ENCODE measurements at regions not wholly inside any gene's neighbourhood (a gene's known extent, or its start where the extent isn't known, plus 50 kb on each side); places are given as distances from the start of the nearest gene placed in this dataset.
"Not testable (repeated sequence)": the region's sequence is repeated elsewhere in the genome, so short reads cannot be mapped to it uniquely, and the experiment has no call there.

- intact Hi-C loops (cut with micrococcal nuclease): no loop called here
- POLR2A ChIA-PET: no interaction called here
- DNase-seq (ENCODE audit: low read depth, low spot score): no peak
Measured at GRCh38 chr4:95949808-95950207, 109.9 kb downstream of the PDHA2 start.

GRCh38 chr4:95952538-95952937 is 112.6 kb downstream of the PDHA2 start:
- FAIRE-seq; H3K4me3 ChIP-seq (replicated peaks in 1 of 3; ENCODE audit: insufficient read depth in 1 of 3, low read depth in 1 of 3, low read length in 3 of 3); H3K27me3 ChIP-seq (ENCODE audit: control insufficient read depth in 2 of 2, insufficient read depth in 2 of 2, low read length in 2 of 2); H3K4me1 ChIP-seq (ENCODE audit: control insufficient read depth, extremely low read depth, insufficient read depth, low read length); dilution Hi-C loops (cut with MboI; ENCODE audit: extremely low pct_ligation_motif_present, low sequenced_read_pairs); H2AFZ ChIP-seq (ENCODE audit: low read depth, low read length); H4K20me1 ChIP-seq (replicated peaks; ENCODE audit: control insufficient read depth, extremely low read depth, insufficient read depth, low read length); H3K36me3 ChIP-seq (ENCODE audit: control insufficient read depth in 2 of 2, extremely low read depth in 1 of 2, insufficient read depth in 2 of 2, low read length in 2 of 2); intact Hi-C loops (cut with micrococcal nuclease); DNase-seq (ENCODE audit: low read depth, low spot score); H3K27ac ChIP-seq (ENCODE audit: insufficient read depth, low read depth, low read length); CTCF ChIA-PET; BruUV-seq (replicated peaks); H3K9me1 ChIP-seq (replicated peaks; ENCODE audit: control insufficient read depth, extremely low read depth, insufficient read depth, low read length); H3K79me2 ChIP-seq (ENCODE audit: control insufficient read depth, insufficient read depth, low read length); H3K4me2 ChIP-seq (ENCODE audit: insufficient read depth, low read length); H3K9me3 ChIP-seq (replicated peaks; ENCODE audit: control insufficient read depth, insufficient read depth, low read length); POLR2A ChIA-PET; H3K9ac ChIP-seq (replicated peaks; ENCODE audit: extremely low read depth, insufficient read depth, low read length): not testable (repeated sequence)

More at GRCh38 chr4:95949808-95950207, 109.9 kb downstream of the PDHA2 start:
- no TSS peak for BruUV-seq (replicated peaks)
- H3K9me3 ChIP-seq (replicated peaks; ENCODE audit: control insufficient read depth, insufficient read depth, low read length): no peaks in the 10 kb centered on the region
- CTCF ChIA-PET: no interaction called here
- no peaks in the 10 kb centered on the region for H3K79me2 ChIP-seq (ENCODE audit: control insufficient read depth, insufficient read depth, low read length)
- FAIRE-seq: no peak
- TF ChIP-seq JUN (IDR thresholded peaks at IDR 0.05; ENCODE audit: borderline replicate concordance, insufficient read depth, insufficient read length, low read depth): no peak
- no peak for TF ChIP-seq EZH2 (IDR thresholded peaks at IDR 0.05; ENCODE audit: borderline replicate concordance, low read depth, low read length, severe bottlenecking)
- no peak for TF ChIP-seq GATA2 (IDR thresholded peaks at IDR 0.05; ENCODE audit: insufficient read depth, insufficient read length, low read depth, low read length)
- TF ChIP-seq POLR2A (IDR thresholded peaks at IDR 0.05; ENCODE audit: low read depth, low read length): no peak
- TF ChIP-seq MYC (IDR thresholded peaks at IDR 0.05; ENCODE audit: low read depth, low read length): no peak
- TF ChIP-seq FOS (IDR thresholded peaks at IDR 0.05; ENCODE audit: borderline replicate concordance, insufficient read depth, low read length): no peak
- no peak for TF ChIP-seq CTCF (IDR thresholded peaks at IDR 0.05; ENCODE audit: extremely low read depth in 1 of 2, insufficient read depth in 1 of 2, low read depth in 1 of 2, low read length in 2 of 2)
- TF ChIP-seq POLR2AphosphoS5 (IDR thresholded peaks at IDR 0.05; ENCODE audit: insufficient read depth, low read depth, low read length): no peak
- TF ChIP-seq MAX (IDR thresholded peaks at IDR 0.05; ENCODE audit: insufficient read depth, insufficient read length): no peak
- no peak overlapping the region for H2AFZ ChIP-seq (ENCODE audit: low read depth, low read length)
- H3K4me2 ChIP-seq (ENCODE audit: insufficient read depth, low read length): no peak overlapping the region
- H3K4me1 ChIP-seq (ENCODE audit: control insufficient read depth, extremely low read depth, insufficient read depth, low read length): no peaks in the 10 kb centered on the region
- dilution Hi-C loops (cut with MboI; ENCODE audit: extremely low pct_ligation_motif_present, low sequenced_read_pairs): no loop called here
- no peak overlapping the region for H3K4me3 ChIP-seq (replicated peaks in 1 of 3; ENCODE audit: insufficient read depth in 1 of 3, low read depth in 1 of 3, low read length in 3 of 3)
- H3K27ac ChIP-seq (ENCODE audit: insufficient read depth, low read depth, low read length): no peak overlapping the region
- no peaks in the 10 kb centered on the region for H3K9me1 ChIP-seq (replicated peaks; ENCODE audit: control insufficient read depth, extremely low read depth, insufficient read depth, low read length)
- H3K9ac ChIP-seq (replicated peaks; ENCODE audit: extremely low read depth, insufficient read depth, low read length): no peak overlapping the region
- no peaks in the 10 kb centered on the region for H3K36me3 ChIP-seq (ENCODE audit: control insufficient read depth in 2 of 2, extremely low read depth in 1 of 2, insufficient read depth in 2 of 2, low read length in 2 of 2)
- H3K27me3 ChIP-seq (ENCODE audit: control insufficient read depth in 2 of 2, insufficient read depth in 2 of 2, low read length in 2 of 2): no peaks in the 10 kb centered on the region
- H4K20me1 ChIP-seq (replicated peaks; ENCODE audit: control insufficient read depth, extremely low read depth, insufficient read depth, low read length): no peaks in the 10 kb centered on the region
